ENCODE measurements at regions not wholly inside any gene's neighbourhood (a gene's known extent, or its start where the extent isn't known, plus 50 kb on each side); places are given as distances from the start of the nearest gene placed in this dataset.
"Not testable (repeated sequence)": the region's sequence is repeated elsewhere in the genome, so short reads cannot be mapped to it uniquely, and the experiment has no call there.

DNA sequence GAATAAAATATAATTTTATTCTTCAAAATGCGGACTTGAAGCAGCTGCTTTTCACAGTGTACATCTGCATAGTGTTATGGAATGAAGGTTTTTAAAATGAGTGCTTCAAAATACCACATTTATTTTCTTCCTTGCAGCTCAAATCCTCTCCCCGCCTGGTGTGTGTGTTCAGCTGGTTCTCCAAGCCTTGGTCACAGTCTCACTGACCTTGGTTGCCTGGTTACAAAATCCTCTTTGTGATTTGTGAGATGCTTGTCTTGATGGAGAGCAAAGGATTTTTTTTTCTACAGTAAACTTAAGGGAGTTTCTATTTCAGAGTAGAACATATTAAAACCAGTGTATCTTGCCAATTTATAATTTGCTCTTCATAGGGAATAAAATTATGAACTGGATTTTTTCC, 139.2 kb downstream of the PCDH18 start:
- no peak for DNase-seq

DNA sequence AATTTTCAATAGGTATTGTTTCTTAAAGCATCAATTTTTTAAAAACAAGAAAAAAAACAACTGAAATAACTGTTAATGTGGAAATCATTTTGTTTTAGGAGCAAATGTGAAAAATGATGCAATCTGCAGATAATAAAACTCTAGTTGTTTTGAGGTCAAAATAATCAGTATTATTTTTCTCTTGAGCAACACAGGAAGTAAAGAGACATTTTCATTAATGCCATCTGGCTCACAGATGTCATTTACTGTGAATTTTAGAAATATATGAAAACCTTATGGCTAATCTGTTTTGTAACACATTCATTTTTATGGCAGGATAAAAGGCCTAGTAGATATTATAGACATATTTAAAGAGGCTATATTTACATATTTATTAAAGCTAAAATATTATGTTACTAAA, 141.6 kb downstream of the PCDH18 start:
- no peak for DNase-seq

DNA sequence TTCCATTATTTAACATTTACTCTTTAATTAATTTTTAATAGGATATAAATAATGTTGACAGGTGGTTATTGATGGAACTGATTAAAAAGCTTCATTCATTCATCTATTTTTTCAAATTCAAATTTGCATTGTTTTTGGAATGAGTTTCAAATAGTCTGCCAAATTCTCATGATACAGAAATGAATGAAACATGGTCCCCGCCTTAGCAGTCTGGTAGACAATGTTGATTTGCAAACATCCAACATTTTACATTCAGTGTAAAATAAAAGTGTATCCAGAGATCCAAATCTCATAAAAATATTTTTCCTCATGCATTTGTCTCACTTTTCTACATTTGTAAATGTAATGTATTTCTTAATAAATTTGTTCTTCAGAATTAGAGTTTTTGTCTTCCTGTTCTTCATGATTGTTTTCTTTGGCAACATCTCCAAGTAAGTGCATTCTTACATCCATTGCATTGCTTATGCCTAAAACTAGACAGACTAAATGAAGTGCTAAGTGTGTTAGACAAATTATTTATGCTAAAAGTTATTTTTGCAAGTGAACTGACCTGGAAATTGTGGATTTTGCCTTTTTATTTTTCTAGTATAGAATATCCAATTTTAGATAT, 142.3 kb downstream of the PCDH18 start:
- DNase-seq = no peak

DNA sequence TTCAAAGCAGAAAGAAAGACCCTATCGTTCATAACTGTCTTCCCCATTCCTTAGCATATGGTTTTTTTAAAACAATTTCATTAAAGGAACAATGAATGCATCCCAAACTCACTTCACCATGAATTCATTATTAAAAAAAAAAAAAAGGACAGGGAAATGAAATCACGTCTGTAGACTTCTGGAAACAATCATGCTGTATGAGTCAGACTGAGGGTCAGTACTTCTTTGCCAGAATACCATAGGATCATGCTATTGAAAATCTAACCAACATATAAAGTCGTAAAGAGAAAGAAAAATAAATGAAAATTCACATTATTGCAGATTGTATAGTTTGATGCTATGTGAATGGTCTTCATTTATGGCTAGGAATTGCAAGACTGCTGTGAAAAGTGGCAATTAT, 144.4 kb downstream of the PCDH18 start:
- no peak for DNase-seq

DNA sequence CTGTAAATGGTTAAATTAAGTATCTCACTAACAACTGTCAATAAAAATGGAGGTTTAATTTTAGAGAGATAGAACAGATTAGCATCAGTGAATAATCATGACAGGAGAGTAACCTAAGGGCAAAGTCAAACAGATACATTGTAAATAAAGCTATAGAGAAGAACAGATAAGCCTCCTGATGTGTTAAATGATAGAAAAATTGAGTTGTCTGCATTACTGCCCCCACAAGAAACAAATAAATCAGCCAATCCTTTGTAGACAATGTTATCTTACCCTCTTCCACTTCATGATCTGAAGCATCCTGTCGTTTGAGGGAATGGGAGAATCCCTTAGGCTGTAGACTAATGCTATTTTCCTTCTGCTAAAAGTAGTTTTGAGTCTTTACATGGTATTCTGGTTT, 147.8 kb downstream of the PCDH18 start:
- DNase-seq = no peak

DNA sequence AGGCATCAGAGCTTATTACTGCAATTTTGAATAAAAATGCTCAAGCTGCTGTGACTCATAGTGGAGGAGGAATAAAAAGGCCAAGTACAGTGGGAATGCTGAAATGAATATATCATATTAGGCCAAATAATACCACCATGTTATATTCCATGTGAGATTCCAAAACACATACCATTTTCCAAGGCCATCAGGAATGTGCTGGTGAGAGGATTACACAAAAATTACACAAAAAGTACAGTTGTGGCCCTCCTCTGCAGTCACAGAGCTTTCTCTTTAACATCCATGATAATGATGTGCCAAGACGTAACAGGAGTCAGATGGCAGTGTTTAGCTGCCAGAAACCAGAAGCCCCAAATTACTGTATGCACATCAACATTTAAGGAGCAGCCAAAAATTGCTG, 153.5 kb downstream of the PCDH18 start:
- no peak for DNase-seq

DNA sequence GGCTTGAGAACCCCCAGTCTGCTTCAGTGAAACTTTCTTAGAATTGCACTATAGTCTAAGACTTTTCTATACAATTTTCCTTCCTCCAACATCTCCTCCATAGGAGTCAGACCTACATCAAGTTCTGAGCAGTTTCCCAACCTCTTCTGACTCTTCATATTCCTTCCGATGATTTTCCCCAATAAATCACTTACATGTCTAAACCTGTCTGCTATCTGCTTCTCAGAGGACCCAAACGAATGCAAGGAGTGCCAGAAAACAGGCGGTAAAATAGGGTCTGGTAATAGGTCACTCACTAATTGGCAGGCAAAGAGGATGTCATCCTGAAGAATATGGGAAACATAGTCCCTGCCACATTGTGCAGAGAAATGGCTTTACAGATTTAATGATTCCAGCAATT, 153.9 kb downstream of the PCDH18 start:
- no peak for DNase-seq

DNA sequence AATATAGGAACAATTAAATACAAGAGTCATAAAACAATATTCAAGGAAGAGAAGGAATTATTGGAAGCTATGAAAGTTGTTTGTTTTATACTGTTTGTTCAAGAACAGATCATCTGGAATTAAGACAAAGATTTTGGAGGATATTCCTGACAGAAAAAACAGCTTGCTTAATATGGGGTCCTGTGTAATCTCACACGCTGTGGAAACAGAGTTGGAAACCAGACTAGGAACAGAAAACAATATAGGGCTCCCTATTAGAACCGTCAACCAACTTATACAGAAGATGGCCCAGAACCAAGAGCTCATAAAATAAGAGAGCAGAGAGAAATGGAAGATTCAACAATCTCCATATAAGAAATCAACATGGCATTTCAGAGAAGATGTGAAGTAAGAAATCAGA, 156.0 kb downstream of the PCDH18 start:
- DNase-seq = no peak

DNA sequence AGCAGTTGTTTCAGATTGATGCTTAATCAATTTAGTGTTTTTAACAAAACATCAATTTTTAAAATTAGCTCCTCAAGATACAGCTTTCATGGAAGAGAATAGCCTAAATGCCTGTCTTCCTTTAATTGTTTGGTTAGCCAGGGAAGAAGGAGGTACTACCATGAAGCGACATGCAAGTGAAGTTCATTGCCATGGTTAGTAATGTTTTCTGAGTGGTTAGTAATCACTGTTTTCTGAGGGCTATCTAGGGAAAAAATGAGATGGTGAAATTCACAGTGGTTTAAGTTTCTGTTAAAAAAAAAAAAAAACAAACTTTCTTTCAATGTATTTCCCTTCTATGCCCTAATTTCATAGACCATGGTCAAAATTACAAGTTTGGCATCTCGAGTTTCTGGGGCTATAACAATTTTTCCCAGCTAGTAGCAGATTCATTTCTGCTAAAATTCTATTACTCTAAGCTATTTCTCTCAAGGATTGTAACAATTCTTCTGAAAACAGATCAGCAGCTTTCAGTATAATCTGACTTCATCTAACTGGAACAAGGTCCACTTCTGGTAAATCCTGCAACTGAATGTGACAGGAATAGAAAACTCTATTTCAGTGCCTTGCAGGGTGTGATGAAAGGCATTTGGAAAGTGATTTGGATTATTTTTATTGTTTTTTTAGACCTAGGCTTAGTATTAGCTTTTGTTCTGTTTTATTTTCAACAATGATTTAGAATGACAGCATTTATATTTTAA, 157.0 kb downstream of the PCDH18 start:
- no peak for DNase-seq

DNA sequence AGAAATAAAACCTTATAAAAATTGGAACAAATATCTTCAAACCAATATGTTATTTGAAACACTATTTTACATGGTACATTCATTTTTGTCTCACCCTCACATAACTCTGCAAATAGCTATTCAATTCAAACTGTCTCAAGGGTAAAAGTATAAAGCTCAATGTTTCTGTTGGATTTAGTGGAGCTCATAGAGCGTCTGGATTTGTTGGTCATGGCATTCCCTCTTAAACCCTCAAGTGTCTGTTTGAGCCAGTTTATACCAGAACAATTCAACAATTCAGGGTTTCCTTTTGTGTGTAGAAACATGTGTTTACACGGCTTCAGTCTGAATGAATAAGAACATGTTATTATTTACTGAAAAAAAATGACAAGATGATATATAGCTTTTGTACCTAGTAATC, 161.6 kb downstream of the PCDH18 start:
- DNase-seq = no peak

DNA sequence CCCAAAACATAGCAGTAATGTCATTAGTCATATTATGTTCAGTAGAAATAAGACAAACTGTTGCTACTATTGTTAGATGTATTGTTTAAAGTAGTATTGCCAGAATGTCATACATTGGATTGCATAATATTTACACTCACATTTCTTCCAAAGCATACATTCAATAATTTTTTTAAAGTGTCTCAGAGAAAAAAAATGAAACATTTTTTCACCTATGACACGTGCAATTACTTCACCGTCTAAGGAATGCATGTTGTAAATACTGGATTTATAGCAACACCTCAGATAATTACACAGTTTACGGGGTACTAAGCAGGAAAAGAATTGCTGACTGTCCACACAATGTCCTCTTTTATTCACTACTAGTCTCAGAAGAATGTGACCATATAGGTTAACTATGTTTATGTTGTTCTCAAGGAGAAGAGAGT, 162.1 kb downstream of the PCDH18 start:
- no peak for DNase-seq

DNA sequence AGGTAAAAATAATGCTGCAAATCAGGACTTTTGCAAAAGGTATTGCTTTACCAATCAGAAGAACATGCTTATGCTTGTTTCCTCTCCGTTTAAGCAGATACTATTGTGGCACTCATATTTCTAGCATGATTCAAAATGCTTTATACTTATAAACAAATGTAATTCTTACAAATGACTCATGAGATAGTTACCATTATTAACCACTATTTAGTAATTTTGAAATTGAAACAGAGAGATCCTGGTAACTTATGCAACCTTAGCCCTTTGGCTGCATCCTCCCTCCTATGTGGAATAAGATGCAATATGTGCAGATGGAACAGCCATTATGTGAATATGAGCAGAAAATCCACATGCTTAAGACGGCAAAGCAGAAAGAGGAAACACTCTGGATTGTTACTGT, 164.7 kb downstream of the PCDH18 start:
- DNase-seq = no peak

DNA sequence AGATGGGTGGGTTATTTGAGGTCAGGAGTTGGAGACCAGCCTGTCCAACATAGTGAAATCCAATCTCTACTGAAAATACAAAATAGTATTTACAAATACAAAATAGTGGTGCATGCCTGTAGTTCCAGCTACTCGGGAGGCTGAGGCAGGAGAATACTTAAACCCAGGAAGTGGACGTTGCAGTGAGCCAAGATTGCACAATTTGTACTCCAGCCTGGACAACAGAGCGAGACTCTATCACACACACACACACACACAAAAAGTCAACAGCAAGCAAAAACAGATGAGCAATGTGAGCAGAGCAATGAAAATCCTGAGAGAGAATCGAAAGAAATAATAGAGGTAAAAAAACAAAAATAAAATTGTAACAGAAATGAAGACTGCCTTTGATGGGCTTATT, 168.8 kb downstream of the PCDH18 start:
- no peak for DNase-seq

DNA sequence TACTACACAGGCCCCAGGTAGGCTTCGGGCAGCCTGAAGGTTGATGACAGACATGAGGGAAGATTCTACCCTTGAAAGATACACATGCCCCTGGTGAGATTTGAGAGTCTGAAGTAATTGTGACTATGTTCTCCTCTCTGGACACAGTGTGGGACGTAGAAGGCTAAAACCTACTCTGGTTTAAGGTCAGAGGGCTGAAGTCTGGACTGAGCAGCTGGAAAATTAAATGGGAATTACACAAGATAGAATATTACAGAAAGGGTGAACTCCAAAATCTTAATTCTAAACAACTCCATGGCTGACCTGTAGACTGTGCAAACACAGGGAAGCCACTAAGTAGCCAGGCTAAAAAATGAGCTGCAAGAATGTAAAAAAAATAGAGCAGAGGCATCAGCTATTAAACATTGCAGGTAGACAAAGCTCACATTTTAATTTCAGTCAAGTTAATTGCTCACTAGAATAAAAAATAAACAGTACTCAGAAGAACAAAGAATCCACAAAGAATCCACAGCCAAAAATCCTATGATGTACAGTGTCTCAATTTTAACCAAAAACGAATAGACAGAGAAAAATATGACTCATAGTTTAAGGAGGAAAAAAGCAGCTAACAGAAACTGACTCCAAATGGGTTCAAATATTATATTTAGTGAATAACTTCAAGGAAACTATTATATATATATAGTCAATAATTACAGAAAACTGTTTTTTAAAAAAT, 170.4 kb downstream of the PCDH18 start:
- no peak for DNase-seq

DNA sequence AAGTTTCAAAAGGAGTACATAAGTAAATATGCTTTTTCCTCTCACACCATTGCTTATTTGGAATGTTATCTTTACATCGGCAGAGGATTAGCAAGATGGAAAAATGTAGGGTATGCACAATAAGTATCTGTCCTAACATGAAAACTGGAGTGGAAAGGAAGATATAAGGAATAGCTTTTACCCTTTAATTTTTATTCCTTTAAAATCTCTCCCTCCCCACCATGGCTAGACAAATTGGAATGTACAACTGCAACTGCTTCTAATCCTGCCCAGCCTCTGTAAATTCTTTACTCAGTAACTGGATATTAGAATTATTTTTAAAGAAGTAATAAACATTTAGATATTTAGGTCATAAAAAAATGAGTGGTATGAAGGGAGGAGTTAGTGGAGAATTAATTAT, 171.5 kb downstream of the PCDH18 start:
- DNase-seq = no peak

DNA sequence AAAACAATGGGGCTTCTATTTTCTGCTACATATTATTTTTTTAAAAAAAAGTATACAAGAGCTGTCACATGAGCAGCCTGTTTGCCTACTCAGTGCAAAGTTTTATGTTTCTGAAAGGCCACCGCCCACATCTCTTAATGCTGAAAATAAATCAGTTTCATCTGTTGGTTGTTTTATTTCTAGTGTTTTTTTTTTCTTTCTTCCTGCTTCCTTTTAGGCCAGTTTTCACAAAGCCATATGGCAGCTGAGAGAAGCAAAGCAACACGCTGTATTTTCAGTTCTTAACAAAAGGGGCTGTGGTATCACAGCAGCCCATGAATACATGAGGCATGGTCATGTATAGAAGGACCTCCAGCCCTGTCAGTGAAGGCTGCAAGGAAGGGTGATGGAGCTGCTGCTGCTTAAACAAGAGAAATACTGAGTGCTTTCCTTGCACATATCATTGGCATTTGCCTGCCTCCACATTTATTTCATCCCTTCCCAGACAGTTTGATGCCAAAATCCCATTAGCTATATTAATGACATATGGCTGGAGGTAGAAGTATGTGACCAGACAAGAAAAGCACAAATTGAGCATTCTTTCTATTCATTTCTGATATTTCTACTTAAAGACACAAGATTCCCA, 172.5 kb downstream of the PCDH18 start:
- no peak for DNase-seq

DNA sequence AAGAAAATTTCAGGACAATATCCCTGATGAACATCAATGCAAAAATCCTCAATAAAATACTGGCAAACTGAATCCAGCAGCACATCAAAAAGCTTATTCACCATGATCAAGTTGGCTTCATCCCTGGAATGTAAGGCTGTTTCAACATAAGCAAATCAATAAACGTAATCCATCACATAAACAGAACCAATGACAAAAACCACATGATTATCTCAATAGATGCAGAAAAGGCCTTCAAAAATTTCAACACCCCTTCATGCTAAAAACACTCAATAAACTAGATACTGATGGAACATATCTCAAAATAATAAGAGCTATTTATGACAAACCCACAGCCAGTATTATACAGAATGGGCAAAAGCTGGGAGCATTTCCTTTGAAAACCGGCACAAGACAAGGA, 177.7 kb downstream of the PCDH18 start:
- not testable (repeated sequence) for DNase-seq

DNA sequence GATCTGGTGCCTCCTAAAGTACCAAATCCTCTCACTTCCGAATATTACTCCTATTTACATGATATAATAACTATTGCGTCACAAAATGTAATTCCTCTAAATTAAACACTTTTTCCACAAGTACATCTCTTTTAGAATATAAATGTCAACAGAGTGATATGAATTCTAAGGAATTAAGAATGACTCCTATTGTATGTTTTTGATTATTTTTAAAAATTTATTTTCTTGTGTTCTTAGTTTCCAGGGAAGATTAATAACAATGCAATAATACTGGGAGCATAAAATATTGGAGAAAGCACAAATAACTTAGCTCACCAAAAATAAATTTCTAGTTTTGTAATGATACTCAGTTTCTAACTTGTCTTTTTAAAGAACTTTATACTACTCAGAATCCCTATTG, 184.9 kb downstream of the PCDH18 start:
- DNase-seq = no peak

DNA sequence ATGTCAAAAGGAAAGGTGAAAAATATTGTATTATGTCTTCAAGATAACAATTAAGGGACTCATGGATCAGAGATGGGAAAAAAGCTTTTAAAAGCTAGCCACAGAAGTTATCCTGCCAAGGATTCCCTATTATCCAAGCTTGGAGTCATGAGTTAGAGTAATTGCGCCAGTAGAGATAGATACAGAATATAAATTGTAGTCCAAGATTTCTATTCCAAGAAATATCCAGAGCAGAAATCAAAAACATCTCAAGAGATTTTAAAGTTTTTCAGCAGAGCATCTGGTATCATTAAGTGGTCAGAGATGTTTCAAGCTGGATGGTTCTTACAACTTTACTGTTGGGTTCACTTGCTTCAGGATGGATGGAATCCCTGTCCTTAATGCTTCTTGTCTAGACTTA, 186.7 kb downstream of the PCDH18 start:
- DNase-seq = no peak

DNA sequence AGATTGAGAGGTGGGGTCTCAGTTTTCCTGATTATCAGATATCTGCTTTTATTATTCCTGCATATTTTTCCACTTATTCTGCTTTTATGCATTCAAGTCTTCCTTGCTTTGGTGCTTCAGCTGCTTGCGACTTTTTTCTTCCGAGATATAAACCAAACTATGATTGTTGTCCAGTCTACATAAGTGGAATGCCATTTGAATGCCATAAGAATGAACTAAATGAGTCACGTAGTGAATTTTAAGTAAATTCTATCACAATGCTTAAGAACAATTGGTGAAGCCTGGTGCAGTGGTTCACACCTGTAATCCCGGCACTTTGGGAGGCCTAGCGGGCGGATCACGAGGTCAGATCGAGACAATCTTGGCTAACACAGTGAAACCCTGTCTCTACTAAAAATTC, 189.1 kb downstream of the PCDH18 start:
- no peak for DNase-seq

DNA sequence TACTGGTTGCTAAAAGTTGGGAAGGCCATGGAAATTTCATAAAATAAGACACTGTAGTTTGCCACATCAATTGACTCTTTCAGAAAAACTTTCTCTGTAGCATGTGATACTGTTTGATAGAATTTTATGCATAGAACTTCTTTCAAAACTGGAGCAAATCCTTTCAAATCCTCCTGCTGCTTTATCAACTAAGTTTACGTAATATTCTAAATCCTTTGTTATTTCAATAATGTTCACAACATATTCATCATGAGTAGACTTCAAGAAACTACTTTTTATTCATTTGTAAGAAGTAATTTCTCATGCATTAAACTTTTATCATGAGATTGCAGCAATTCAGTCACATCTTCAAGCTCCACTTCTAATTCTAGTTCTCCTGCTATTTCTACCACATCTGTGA, 199.3 kb downstream of the PCDH18 start:
- DNase-seq = no peak

DNA sequence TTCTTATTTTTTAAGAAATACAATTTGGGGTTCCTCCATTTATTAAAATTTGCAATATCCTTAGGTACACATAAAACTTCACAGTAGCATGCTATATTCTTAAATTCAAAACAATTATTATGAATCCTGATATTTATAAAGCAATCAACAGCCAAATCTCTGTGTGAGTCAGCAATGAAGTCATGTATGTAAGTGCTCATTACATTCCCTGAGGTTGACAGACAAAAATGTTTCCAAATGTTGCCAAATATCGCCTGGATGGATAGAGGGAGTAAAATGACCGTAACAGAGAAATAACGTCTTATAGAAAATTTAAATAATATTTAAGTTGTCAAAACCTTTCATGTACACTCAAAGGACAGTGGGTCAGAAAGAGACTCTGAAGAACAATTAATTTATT, 220.0 kb downstream of the PCDH18 start:
- no peak for DNase-seq

DNA sequence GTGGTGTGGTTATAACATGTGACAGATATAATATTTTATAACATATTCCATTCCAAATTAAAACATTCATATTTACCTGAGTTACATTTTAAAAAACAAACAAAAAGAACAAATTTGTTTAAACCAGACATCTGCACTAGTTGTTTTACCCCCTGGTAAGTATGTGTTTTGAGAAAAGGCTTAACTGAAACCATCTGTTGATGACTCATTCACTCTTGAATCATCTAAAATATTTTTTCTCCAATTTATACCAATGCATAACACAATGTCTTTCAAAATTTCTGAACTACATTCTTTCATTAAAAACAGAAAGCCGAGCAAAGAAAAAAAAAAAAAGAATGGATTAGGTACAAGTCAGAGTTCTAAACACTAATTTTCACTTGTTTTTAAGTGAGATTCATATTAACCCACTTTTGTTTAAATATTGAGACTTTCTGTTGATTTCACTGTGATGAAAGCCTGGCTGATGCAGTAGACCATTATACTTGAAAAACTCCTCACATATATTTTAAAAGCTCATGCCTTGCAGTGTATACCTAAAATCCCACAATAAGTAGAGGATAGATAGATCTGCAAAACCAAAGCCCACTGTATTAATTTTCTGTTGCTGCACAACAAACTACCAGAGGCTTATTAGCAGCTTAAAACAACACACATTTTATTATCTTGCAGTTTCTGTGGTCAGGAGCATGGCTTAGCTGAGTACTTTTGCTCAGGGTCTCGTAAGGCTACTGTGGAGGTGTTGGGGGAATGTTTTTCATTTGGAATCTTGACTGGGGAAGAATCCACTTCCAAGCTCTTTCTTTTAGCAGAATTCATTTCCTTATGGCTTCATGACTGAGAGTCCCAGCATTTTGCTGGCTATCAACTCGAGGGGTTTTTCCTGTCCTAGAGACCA, 221.5 kb downstream of the PCDH18 start:
- DNase-seq = no peak
